Cardiac muscle cell (in vitro differentiated cells and primary cell): ENCODE measurements at regions not wholly inside any gene's neighbourhood (a gene's known extent, or its start where the extent isn't known, plus 50 kb on each side); places are given as distances from the start of the nearest gene placed in this dataset.
A peak's percentile ranks its signal among the peaks of the same experiment; 100 is the strongest.

ENCODE experiments used
- DNase-seq, 2 donors: peaks; one replicate each; pipeline versions ENCODE4 v3.0.0 to v3.0.0-alpha.2; 2010 to 2017; ENCODE audit warnings: low read depth in 1 of 2, low spot score in 1 of 2
- H3K27ac ChIP-seq: fragments of 200-600 bp; sonication (generic); 2 replicates; pipeline ENCODE4 v1.5.1; 2016
- H3K27me3 ChIP-seq: fragments of 200-600 bp; sonication (generic); 2 replicates; pipeline ENCODE4 v1.6.0; 2016; ENCODE audit warnings: control low read depth
- H3K36me3 ChIP-seq: fragments of 200-600 bp; sonication (generic); 2 replicates; pipeline ENCODE4 v1.5.1; 2016; ENCODE audit warnings: control low read depth
- H3K4me1 ChIP-seq: fragments of 200-600 bp; sonication (generic); 2 replicates; pipeline ENCODE4 v1.8.1; 2017; ENCODE audit warnings: low read depth, mild to moderate bottlenecking, mixed run types
- H3K4me3 ChIP-seq: fragments of 200-600 bp; sonication (generic); 2 replicates; pipeline ENCODE4 v1.5.1; 2016; ENCODE audit warnings: mild to moderate bottlenecking
- H3K9me3 ChIP-seq: fragments of 200-600 bp; sonication (generic); 2 replicates; pipeline ENCODE4 v1.5.1; 2017; ENCODE audit warnings: low read depth, mild to moderate bottlenecking, control low read depth
- TF ChIP-seq, protein P1 (sequence below): IDR thresholded peaks from 2 replicates; pipeline ENCODE4 v1.5.1; 2012; ENCODE audit warnings: low read depth, mild to moderate bottlenecking, low read length

DNA sequence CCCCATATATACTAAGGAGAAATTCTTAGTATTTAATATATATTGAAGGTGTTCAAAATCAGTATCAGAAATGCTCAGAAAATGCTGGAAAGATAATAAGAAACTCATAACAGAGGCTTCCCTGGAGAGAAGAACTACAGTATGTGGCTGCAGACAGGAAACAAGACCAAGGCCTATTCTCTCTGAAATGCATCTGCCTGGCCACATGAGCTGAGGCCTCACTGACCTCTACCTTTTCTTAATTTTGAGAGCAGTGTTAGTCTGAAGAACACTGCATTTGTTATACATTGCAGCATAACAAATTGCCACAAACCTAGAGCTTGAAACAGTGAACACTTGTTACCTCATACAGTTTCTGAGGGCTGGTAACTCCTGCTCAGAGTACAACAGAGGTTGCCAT, 133.4 kb upstream of the SPEF2 start:
- Histone ChIP-seq H3K4me3 (no peak overlapping the region), H3K4me1 (peaks cover 24% of the 10 kb centered on the region)

GRCh38 chr5:35483780-35484179, 133.9 kb upstream of the SPEF2 start:
- Histone ChIP-seq H3K27me3 (no peaks in the 10 kb centered on the region), H3K4me3 (no peak overlapping the region), H3K9me3 (no peaks in the 10 kb centered on the region), H3K36me3 (no peaks in the 10 kb centered on the region), H3K4me1 (peaks cover 23% of the 10 kb centered on the region), H3K27ac (no peak overlapping the region)
- TF ChIP-seq, protein P1, sequence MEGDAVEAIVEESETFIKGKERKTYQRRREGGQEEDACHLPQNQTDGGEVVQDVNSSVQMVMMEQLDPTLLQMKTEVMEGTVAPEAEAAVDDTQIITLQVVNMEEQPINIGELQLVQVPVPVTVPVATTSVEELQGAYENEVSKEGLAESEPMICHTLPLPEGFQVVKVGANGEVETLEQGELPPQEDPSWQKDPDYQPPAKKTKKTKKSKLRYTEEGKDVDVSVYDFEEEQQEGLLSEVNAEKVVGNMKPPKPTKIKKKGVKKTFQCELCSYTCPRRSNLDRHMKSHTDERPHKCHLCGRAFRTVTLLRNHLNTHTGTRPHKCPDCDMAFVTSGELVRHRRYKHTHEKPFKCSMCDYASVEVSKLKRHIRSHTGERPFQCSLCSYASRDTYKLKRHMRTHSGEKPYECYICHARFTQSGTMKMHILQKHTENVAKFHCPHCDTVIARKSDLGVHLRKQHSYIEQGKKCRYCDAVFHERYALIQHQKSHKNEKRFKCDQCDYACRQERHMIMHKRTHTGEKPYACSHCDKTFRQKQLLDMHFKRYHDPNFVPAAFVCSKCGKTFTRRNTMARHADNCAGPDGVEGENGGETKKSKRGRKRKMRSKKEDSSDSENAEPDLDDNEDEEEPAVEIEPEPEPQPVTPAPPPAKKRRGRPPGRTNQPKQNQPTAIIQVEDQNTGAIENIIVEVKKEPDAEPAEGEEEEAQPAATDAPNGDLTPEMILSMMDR: no peak
- no peak for DNase-seq

More for the DNA sequence above, 133.4 kb upstream of the SPEF2 start:
- Histone ChIP-seq H3K27me3 (no peaks in the 10 kb centered on the region), H3K36me3 (no peaks in the 10 kb centered on the region), H3K27ac (no peak overlapping the region), H3K9me3 (no peaks in the 10 kb centered on the region)
- DNase-seq: no peak
- TF ChIP-seq, protein P1: no peak

DNA sequence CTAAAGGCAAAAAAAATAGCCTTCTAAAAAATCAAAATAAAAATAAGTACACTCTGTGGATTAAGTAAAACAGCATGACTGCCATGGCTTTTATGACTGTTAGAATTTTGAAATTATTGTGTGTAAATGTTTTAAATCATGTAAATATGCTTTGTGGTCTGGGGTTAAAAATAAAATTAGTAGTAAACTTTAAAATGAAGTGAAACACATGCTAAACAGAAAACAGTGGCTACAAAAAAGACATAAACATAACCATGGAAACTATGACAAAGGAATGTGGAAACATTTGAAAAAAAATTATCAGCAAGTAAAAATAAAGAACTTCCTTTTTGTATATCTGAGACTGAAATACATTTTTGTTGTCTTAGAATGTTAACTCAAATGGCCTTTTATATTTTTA, 134.5 kb upstream of the SPEF2 start:
- TF ChIP-seq, protein P1: no peak
- Histone ChIP-seq H3K27me3 (no peaks in the 10 kb centered on the region), H3K27ac (no peak overlapping the region), H3K9me3 (no peaks in the 10 kb centered on the region), H3K4me1 (peaks cover 17% of the 10 kb centered on the region), H3K4me3 (no peak overlapping the region), H3K36me3 (no peaks in the 10 kb centered on the region)
- peak in 1 of 2 donors; percentile 26 for DNase-seq

DNA sequence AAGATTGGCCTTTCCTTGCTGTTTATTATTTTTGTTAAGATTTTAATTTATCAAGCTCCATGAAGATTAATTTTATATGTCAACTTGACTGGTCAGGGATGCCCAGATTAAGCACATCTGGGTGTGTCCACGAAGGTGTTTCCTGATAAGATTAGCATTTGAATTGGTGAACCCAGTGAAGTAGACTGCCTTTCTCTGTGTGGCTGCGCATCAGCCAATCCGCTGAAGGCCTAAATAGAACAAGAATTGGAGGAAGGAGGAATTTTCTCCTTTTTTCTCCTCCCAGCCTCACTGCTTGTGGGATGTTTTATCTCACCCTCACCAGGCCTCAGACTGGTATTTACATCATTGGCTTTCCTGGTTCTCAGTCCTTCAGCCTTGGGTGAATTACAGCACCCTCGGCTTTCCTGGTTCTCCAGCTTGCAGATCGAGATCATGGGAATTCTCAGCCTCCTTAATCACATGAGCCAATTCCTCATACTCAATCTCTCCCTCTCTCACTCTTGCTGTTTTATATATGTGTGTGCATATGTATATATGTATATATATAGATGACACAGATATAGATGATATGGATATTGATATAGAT, 135.4 kb upstream of the SPEF2 start:
- DNase-seq: no peak
- H3K27me3 ChIP-seq: no peaks in the 10 kb centered on the region
- TF ChIP-seq, protein P1: no peak
- H3K27ac ChIP-seq: no peak overlapping the region
- no peaks in the 10 kb centered on the region for H3K36me3 ChIP-seq
- H3K9me3 ChIP-seq: no peaks in the 10 kb centered on the region
- no peak overlapping the region for H3K4me3 ChIP-seq
- peaks cover 9% of the 10 kb centered on the region for H3K4me1 ChIP-seq

DNA sequence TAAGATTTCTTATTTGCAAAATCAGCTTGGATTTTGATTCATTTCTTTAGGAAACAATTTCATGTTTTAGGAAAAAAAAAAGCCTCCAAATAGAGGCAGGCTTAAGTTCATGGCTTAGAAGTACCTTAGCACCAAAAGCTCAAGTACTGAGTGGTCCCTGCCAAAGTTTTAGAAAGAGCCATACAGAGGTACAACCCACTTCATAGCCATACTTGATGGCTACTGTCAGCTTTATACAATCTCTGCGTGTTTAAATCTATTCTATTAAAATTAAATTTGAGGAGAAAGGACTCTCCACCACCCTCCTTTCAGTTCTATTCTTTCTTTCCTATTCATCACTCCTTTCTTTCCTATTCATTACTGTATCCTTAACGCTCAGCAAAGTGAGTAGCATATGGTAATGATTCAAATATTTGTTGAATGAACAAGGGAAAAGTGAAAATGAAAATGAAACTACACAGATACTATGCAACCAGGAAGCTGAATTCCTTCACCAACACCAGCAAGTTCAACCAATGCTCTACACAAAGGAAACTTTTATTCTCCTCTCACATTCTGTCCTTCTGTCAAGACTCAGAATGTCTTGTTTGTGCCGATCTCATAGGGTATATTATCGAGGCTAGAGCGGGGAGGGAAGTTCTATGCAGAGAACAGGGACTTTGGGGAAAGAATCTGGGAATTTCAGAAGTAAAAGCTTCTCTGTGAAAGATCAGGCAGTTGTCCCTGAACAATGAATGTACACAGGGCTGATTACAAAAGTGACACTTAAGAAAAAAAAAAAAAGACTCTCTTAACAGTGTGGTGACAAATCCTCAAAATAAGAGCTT, 138.6 kb upstream of the SPEF2 start:
- H3K27ac ChIP-seq: no peak overlapping the region
- TF ChIP-seq, protein P1: no peak

More for the DNA sequence above, 138.6 kb upstream of the SPEF2 start:
- H3K36me3 ChIP-seq: no peaks in the 10 kb centered on the region
- peak in 1 of 2 donors; percentile 57 for DNase-seq
- H3K27me3 ChIP-seq: no peaks in the 10 kb centered on the region
- H3K4me1 ChIP-seq: peaks cover 5% of the 10 kb centered on the region
- H3K4me3 ChIP-seq: no peak overlapping the region
- H3K9me3 ChIP-seq: no peaks in the 10 kb centered on the region
